IMR-90 (cell line): ENCODE measurements at regions not wholly inside any gene's neighbourhood (a gene's known extent, or its start where the extent isn't known, plus 50 kb on each side); places are given as distances from the start of the nearest gene placed in this dataset.

Experiments used
- BHLHE40 ChIP-seq: fragments of 150-350 bp; IDR thresholded peaks from 2 replicates; pipeline ENCODE4 v1.6.1; 2016; ENCODE audit warnings: mild to moderate bottlenecking, low read depth, low read length
- FOS ChIP-seq: fragments of 150-350 bp; IDR thresholded peaks from 2 replicates; pipeline ENCODE4 v1.6.1; 2016; ENCODE audit warnings: low read depth, low read length
- MAZ ChIP-seq: IDR thresholded peaks from 2 replicates; pipeline ENCODE4 v1.6.1; 2012; ENCODE audit warnings: low read depth, mild to moderate bottlenecking, low read length, improper control_type of control experiment, moderate library complexity, borderline replicate concordance
- POLR2A ChIP-seq: IDR thresholded peaks from 2 replicates; pipeline ENCODE4 v1.6.1; 2012; ENCODE audit warnings: mild to moderate bottlenecking, low read depth, low read length
- RAD21 ChIP-seq: IDR thresholded peaks from 2 replicates; pipeline ENCODE4 v1.6.1; 2012; ENCODE audit warnings: low read length, improper control_type of control experiment
- RCOR1 ChIP-seq: IDR thresholded peaks from 2 replicates; pipeline ENCODE4 v1.6.1; 2012; ENCODE audit warnings: mild to moderate bottlenecking, low read length, improper control_type of control experiment; ENCODE audit not compliant: insufficient replicate concordance
- RFX5 ChIP-seq: IDR thresholded peaks from 2 replicates; pipeline ENCODE4 v1.8.0; 2012; ENCODE audit warnings: low read depth, mild to moderate bottlenecking, low read length, moderate library complexity
- SMC3 ChIP-seq: fragments of 150-350 bp; IDR thresholded peaks from 2 replicates; pipeline ENCODE4 v1.6.1; 2016; ENCODE audit warnings: low read depth, mild to moderate bottlenecking, antibody characterized with exemption, low read length, moderate library complexity
- TF ChIP-seq, protein P1 (sequence below): conservative IDR thresholded peaks from 2 replicates; pipeline ENCODE4 v1.5.1; 2012; ENCODE audit warnings: mild to moderate bottlenecking, low read depth, low read length, improper control_type of control experiment
- TF ChIP-seq, protein P2 (sequence below): fragments of 150-350 bp; IDR thresholded peaks from 2 replicates; pipeline ENCODE4 v1.6.1; 2017; ENCODE audit warnings: mild to moderate bottlenecking, antibody characterized with exemption, low read length, low read depth
- TF ChIP-seq, protein P3 (sequence below): fragments of 150-350 bp; IDR thresholded peaks from 2 replicates; pipeline ENCODE4 v1.6.1; 2016; ENCODE audit warnings: low read depth, mild to moderate bottlenecking, low read length, moderate library complexity, borderline replicate concordance

DNA sequence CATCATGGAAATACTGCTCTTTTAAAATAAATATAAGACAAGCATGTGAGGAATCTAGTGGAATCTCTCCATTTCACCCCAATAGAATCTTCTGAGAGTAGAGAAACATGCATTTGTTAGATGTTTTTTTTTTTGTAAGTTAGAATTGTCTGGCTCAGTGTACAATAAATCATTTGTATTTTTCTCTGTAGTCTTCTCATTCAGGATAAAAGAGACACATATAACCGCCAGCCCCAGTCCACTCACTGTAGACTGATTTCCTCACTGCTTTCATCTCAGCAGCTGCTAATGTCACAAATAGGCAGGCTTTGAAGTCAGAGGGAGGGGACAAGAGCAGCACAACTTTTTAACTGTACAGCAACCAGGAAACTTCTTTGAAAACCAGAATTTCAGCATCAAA lies 140.2 kb upstream of the RBMS3 start:
- TF ChIP-seq POLR2A: no peak
- TF ChIP-seq, protein P1, sequence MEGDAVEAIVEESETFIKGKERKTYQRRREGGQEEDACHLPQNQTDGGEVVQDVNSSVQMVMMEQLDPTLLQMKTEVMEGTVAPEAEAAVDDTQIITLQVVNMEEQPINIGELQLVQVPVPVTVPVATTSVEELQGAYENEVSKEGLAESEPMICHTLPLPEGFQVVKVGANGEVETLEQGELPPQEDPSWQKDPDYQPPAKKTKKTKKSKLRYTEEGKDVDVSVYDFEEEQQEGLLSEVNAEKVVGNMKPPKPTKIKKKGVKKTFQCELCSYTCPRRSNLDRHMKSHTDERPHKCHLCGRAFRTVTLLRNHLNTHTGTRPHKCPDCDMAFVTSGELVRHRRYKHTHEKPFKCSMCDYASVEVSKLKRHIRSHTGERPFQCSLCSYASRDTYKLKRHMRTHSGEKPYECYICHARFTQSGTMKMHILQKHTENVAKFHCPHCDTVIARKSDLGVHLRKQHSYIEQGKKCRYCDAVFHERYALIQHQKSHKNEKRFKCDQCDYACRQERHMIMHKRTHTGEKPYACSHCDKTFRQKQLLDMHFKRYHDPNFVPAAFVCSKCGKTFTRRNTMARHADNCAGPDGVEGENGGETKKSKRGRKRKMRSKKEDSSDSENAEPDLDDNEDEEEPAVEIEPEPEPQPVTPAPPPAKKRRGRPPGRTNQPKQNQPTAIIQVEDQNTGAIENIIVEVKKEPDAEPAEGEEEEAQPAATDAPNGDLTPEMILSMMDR: no peak
- TF ChIP-seq RAD21: no peak
- TF ChIP-seq RFX5: no peak
- no peak for TF ChIP-seq BHLHE40
- no peak for TF ChIP-seq MAZ
- TF ChIP-seq RCOR1: no peak
- TF ChIP-seq, protein P2, sequence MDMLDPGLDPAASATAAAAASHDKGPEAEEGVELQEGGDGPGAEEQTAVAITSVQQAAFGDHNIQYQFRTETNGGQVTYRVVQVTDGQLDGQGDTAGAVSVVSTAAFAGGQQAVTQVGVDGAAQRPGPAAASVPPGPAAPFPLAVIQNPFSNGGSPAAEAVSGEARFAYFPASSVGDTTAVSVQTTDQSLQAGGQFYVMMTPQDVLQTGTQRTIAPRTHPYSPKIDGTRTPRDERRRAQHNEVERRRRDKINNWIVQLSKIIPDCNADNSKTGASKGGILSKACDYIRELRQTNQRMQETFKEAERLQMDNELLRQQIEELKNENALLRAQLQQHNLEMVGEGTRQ: no peak
- TF ChIP-seq FOS: no peak
- TF ChIP-seq, protein P3, sequence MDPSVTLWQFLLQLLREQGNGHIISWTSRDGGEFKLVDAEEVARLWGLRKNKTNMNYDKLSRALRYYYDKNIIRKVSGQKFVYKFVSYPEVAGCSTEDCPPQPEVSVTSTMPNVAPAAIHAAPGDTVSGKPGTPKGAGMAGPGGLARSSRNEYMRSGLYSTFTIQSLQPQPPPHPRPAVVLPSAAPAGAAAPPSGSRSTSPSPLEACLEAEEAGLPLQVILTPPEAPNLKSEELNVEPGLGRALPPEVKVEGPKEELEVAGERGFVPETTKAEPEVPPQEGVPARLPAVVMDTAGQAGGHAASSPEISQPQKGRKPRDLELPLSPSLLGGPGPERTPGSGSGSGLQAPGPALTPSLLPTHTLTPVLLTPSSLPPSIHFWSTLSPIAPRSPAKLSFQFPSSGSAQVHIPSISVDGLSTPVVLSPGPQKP: no peak
- TF ChIP-seq SMC3: no peak
